ENCODE measurements at regions not wholly inside any gene's neighbourhood (a gene's known extent, or its start where the extent isn't known, plus 50 kb on each side); places are given as distances from the start of the nearest gene placed in this dataset.
"Not testable (repeated sequence)": the region's sequence is repeated elsewhere in the genome, so short reads cannot be mapped to it uniquely, and the experiment has no call there.

GRCh38 chrY:21039811-21040210 lies 283.9 kb downstream of the RPS4Y2 start:
- TF ChIP-seq, protein P1, sequence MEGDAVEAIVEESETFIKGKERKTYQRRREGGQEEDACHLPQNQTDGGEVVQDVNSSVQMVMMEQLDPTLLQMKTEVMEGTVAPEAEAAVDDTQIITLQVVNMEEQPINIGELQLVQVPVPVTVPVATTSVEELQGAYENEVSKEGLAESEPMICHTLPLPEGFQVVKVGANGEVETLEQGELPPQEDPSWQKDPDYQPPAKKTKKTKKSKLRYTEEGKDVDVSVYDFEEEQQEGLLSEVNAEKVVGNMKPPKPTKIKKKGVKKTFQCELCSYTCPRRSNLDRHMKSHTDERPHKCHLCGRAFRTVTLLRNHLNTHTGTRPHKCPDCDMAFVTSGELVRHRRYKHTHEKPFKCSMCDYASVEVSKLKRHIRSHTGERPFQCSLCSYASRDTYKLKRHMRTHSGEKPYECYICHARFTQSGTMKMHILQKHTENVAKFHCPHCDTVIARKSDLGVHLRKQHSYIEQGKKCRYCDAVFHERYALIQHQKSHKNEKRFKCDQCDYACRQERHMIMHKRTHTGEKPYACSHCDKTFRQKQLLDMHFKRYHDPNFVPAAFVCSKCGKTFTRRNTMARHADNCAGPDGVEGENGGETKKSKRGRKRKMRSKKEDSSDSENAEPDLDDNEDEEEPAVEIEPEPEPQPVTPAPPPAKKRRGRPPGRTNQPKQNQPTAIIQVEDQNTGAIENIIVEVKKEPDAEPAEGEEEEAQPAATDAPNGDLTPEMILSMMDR (IDR thresholded peaks at IDR 0.05) = no peak
- TF ChIP-seq POLR2A (IDR thresholded peaks at IDR 0.05) = no peak
- Histone ChIP-seq H3K36me3 (no peaks in the 10 kb centered on the region), H3K4me3 (no peak overlapping the region), H3K9me3 (no peaks in the 10 kb centered on the region), H3K4me1 (no peaks in the 10 kb centered on the region), H3K27ac (no peak overlapping the region), H3K27me3 (no peaks in the 10 kb centered on the region)
- no peak for ATAC-seq
- no peak for DNase-seq
- no CpG with 5 or more reads among the region's 8 CpGs for WGBS (ENCODE audit: insufficient coverage, low coverage, low lambda C conversion rate, missing lambda C conversion rate)
- intact Hi-C loops (cut with DNase I) = no loop called here

DNA sequence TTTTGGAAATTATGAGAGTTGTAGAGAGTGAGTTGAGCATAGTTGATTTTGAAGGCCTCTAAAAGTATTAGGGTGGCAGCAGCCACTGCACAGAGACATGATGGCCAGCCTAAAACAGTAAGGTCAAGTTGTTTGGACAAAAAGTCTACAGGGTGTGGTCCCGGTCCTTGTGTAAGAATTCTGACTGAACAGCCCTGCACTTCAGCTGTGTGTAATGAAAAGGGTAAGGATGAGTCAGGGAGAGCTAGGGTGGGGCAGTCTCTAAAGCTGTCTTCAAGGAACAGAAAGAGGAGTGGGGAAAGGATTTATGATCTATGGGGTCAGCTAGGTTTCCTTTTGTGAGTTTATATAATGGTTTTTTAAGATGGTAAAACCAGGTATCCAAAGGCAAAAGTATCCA lies 284.8 kb downstream of the RPS4Y2 start:
- H3K9me3 ChIP-seq; H3K27me3 ChIP-seq; H3K27ac ChIP-seq; H3K4me3 ChIP-seq; H3K4me1 ChIP-seq; ATAC-seq; DNase-seq; intact Hi-C loops (cut with DNase I); H3K36me3 ChIP-seq: not testable (repeated sequence)
- WGBS (ENCODE audit: insufficient coverage, low coverage, low lambda C conversion rate, missing lambda C conversion rate) = no CpG with 5 or more reads among the region's 1 CpG

DNA sequence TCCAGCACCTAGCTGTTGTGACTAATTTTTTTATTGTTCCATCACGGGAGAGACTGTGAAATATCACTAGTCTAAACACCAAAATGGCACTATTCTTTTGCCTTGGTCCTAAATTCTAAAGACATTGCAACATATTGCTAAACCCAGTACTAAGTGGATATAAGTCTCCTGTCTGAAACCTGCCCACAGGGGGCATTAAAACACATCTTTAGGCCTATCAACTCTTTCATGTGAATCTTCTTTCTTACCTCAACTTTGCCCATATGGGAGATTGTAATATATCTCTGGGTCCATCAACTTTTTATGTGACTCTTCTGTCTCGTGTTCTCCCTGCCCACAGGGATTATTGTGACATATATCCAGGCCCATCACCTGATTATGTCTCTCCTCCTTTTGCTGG lies 317.2 kb downstream of the RPS4Y2 start:
- Histone ChIP-seq H3K9me3 (no peaks in the 10 kb centered on the region), H3K4me1 (no peaks in the 10 kb centered on the region), H3K4me3 (no peak overlapping the region), H3K27me3 (no peaks in the 10 kb centered on the region), H3K36me3 (no peaks in the 10 kb centered on the region), H3K27ac (no peak overlapping the region)
- no CpG with 5 or more reads among the region's 2 CpGs for WGBS (ENCODE audit: insufficient coverage, low coverage, low lambda C conversion rate, missing lambda C conversion rate)
- DNase-seq (no peak), ATAC-seq (no peak)
- TF ChIP-seq, protein P1 (IDR thresholded peaks at IDR 0.05) = no peak
- intact Hi-C loops (cut with DNase I) = no loop called here

GRCh38 chrY:21073641-21074260 lies 317.8 kb downstream of the RPS4Y2 start:
- Histone ChIP-seq H3K4me1 (no peaks in the 10 kb centered on the region), H3K9me3 (no peaks in the 10 kb centered on the region), H3K27me3 (no peaks in the 10 kb centered on the region), H3K4me3 (no peak overlapping the region), H3K27ac (no peak overlapping the region), H3K36me3 (no peaks in the 10 kb centered on the region)
- no CpG with 5 or more reads among the region's 3 CpGs for WGBS (ENCODE audit: insufficient coverage, low coverage, low lambda C conversion rate, missing lambda C conversion rate)
- ATAC-seq = no peak
- TF ChIP-seq, protein P1 (IDR thresholded peaks at IDR 0.05) = no peak
- TF ChIP-seq POLR2A (IDR thresholded peaks at IDR 0.05) = no peak
- no peak for DNase-seq
- intact Hi-C loops (cut with DNase I) = no loop called here

GRCh38 chrY:21075658-21076057 lies 319.8 kb downstream of the RPS4Y2 start:
- TF ChIP-seq, protein P1 (IDR thresholded peaks at IDR 0.05) = no peak
- TF ChIP-seq POLR2A (IDR thresholded peaks at IDR 0.05) = no peak
- DNase-seq = no peak
- WGBS (ENCODE audit: insufficient coverage, low coverage, low lambda C conversion rate, missing lambda C conversion rate) = no CpG with 5 or more reads among the region's 3 CpGs
- no peak for ATAC-seq
- Histone ChIP-seq H3K27me3 (no peaks in the 10 kb centered on the region), H3K9me3 (no peaks in the 10 kb centered on the region), H3K36me3 (no peaks in the 10 kb centered on the region), H3K4me3 (no peak overlapping the region), H3K4me1 (no peaks in the 10 kb centered on the region), H3K27ac (no peak overlapping the region)
- intact Hi-C loops (cut with DNase I) = no loop called here
